ENCODE measurements at regions not wholly inside any gene's neighbourhood (a gene's known extent, or its start where the extent isn't known, plus 50 kb on each side); places are given as distances from the start of the nearest gene placed in this dataset.

- Histone ChIP-seq H3K36me3 (ENCODE audit: control insufficient read depth, insufficient read depth, low read length) (no peaks in the 10 kb centered on the region), H3K27me3 (replicated peaks; ENCODE audit: control insufficient read depth, insufficient read depth, low read length) (no peaks in the 10 kb centered on the region), H3K4me3 (replicated peaks; ENCODE audit: low read depth, low read length) (no peak overlapping the region)
- no peak for TF ChIP-seq CTCF (IDR thresholded peaks at IDR 0.05; ENCODE audit: insufficient read depth, low read length, poor library complexity, severe bottlenecking)
- DNase-seq (ENCODE audit: extremely low read depth, insufficient read length) = no peak
Measured at GRCh38 chr2:16578081-16578480, 87.6 kb downstream of the CYRIA start.

- Histone ChIP-seq H3K4me3 (replicated peaks; ENCODE audit: low read depth, low read length) (no peak overlapping the region), H3K36me3 (ENCODE audit: control insufficient read depth, insufficient read depth, low read length) (no peaks in the 10 kb centered on the region), H3K27me3 (replicated peaks; ENCODE audit: control insufficient read depth, insufficient read depth, low read length) (no peaks in the 10 kb centered on the region)
- DNase-seq (ENCODE audit: extremely low read depth, insufficient read length) = no peak
- no peak for TF ChIP-seq CTCF (IDR thresholded peaks at IDR 0.05; ENCODE audit: insufficient read depth, low read length, poor library complexity, severe bottlenecking)
Measured at GRCh38 chr2:16570516-16570915, 95.1 kb downstream of the CYRIA start.

- Histone ChIP-seq H3K36me3 (ENCODE audit: control insufficient read depth, insufficient read depth, low read length) (no peaks in the 10 kb centered on the region), H3K27me3 (replicated peaks; ENCODE audit: control insufficient read depth, insufficient read depth, low read length) (no peaks in the 10 kb centered on the region), H3K4me3 (replicated peaks; ENCODE audit: low read depth, low read length) (no peak overlapping the region)
- no peak for TF ChIP-seq CTCF (IDR thresholded peaks at IDR 0.05; ENCODE audit: insufficient read depth, low read length, poor library complexity, severe bottlenecking)
- no peak for DNase-seq (ENCODE audit: extremely low read depth, insufficient read length)
Measured at GRCh38 chr2:16568998-16569784, 96.4 kb downstream of the CYRIA start.

GRCh38 chr2:16566701-16567100, 98.9 kb downstream of the CYRIA start:
- Histone ChIP-seq H3K36me3 (ENCODE audit: control insufficient read depth, insufficient read depth, low read length) (no peaks in the 10 kb centered on the region), H3K4me3 (replicated peaks; ENCODE audit: low read depth, low read length) (no peak overlapping the region), H3K27me3 (replicated peaks; ENCODE audit: control insufficient read depth, insufficient read depth, low read length) (no peaks in the 10 kb centered on the region)
- TF ChIP-seq CTCF (IDR thresholded peaks at IDR 0.05; ENCODE audit: insufficient read depth, low read length, poor library complexity, severe bottlenecking) = no peak
- no peak for DNase-seq (ENCODE audit: extremely low read depth, insufficient read length)

- no peak for TF ChIP-seq CTCF (IDR thresholded peaks at IDR 0.05; ENCODE audit: insufficient read depth, low read length, poor library complexity, severe bottlenecking)
- no peak for DNase-seq (ENCODE audit: extremely low read depth, insufficient read length)
- no peaks in the 10 kb centered on the region for H3K36me3 ChIP-seq (ENCODE audit: control insufficient read depth, insufficient read depth, low read length)
- no peaks in the 10 kb centered on the region for H3K27me3 ChIP-seq (replicated peaks; ENCODE audit: control insufficient read depth, insufficient read depth, low read length)
- H3K4me3 ChIP-seq (replicated peaks; ENCODE audit: low read depth, low read length) = no peak overlapping the region
Measured at GRCh38 chr2:16565481-16565880, 100.2 kb downstream of the CYRIA start.
